ENCODE measurements at regions not wholly inside any gene's neighbourhood (a gene's known extent, or its start where the extent isn't known, plus 50 kb on each side); places are given as distances from the start of the nearest gene placed in this dataset.

- Mint-ChIP-seq H3K36me3 (ENCODE audit: unreplicated experiment) (peaks cover 9% of the 10 kb centered on the region), H3K4me1 (ENCODE audit: unreplicated experiment) (peaks cover 16% of the 10 kb centered on the region), H3K4me3 (ENCODE audit: unreplicated experiment) (no peak overlapping the region), H3K27me3 (ENCODE audit: unreplicated experiment) (no peaks in the 10 kb centered on the region), H3K9me3 (ENCODE audit: unreplicated experiment) (peaks cover 8% of the 10 kb centered on the region), H3K27ac (ENCODE audit: unreplicated experiment) (no peak overlapping the region)
- no peak for TF ChIP-seq CTCF (IDR thresholded peaks at IDR 0.05)
- no peak for DNase-seq (ENCODE audit: extremely low spot score, unreplicated experiment)
Measured at GRCh38 chr13:50384724-50385123, 369.5 kb downstream of the KCNRG start.

GRCh38 chr13:50386541-50387050, 371.4 kb downstream of the KCNRG start:
- Mint-ChIP-seq H3K36me3 (ENCODE audit: unreplicated experiment) (no peaks in the 10 kb centered on the region), H3K4me1 (ENCODE audit: unreplicated experiment) (peaks cover 26% of the 10 kb centered on the region), H3K27ac (ENCODE audit: unreplicated experiment) (peak overlapping the region; percentile 83), H3K4me3 (ENCODE audit: unreplicated experiment) (peak overlapping the region; percentile 30), H3K9me3 (ENCODE audit: unreplicated experiment) (no peaks in the 10 kb centered on the region), H3K27me3 (ENCODE audit: unreplicated experiment) (no peaks in the 10 kb centered on the region)
- DNase-seq (ENCODE audit: extremely low spot score, unreplicated experiment), result no peak
- TF ChIP-seq CTCF (IDR thresholded peaks at IDR 0.05), result no peak

- no peaks in the 10 kb centered on the region for H3K36me3 Mint-ChIP-seq (ENCODE audit: unreplicated experiment)
- no peaks in the 10 kb centered on the region for H3K27me3 Mint-ChIP-seq (ENCODE audit: unreplicated experiment)
- H3K4me3 Mint-ChIP-seq (ENCODE audit: unreplicated experiment), result no peak overlapping the region
- H3K4me1 Mint-ChIP-seq (ENCODE audit: unreplicated experiment), result peaks cover 26% of the 10 kb centered on the region
- peak; percentile 42 for TF ChIP-seq CTCF (IDR thresholded peaks at IDR 0.05)
- no peaks in the 10 kb centered on the region for H3K9me3 Mint-ChIP-seq (ENCODE audit: unreplicated experiment)
- peak overlapping the region; percentile 83 for H3K27ac Mint-ChIP-seq (ENCODE audit: unreplicated experiment)
- no peak for DNase-seq (ENCODE audit: extremely low spot score, unreplicated experiment)
Measured at GRCh38 chr13:50387051-50387581, 371.9 kb downstream of the KCNRG start.

GRCh38 chr13:50388481-50388880, 373.2 kb downstream of the KCNRG start:
- no peak for DNase-seq (ENCODE audit: extremely low spot score, unreplicated experiment)
- TF ChIP-seq CTCF (IDR thresholded peaks at IDR 0.05), result no peak
- H3K27ac Mint-ChIP-seq (ENCODE audit: unreplicated experiment), result no peak overlapping the region
- no peaks in the 10 kb centered on the region for H3K27me3 Mint-ChIP-seq (ENCODE audit: unreplicated experiment)
- peaks cover 27% of the 10 kb centered on the region for H3K4me1 Mint-ChIP-seq (ENCODE audit: unreplicated experiment)
- H3K4me3 Mint-ChIP-seq (ENCODE audit: unreplicated experiment), result no peak overlapping the region
- H3K36me3 Mint-ChIP-seq (ENCODE audit: unreplicated experiment), result no peaks in the 10 kb centered on the region
- no peaks in the 10 kb centered on the region for H3K9me3 Mint-ChIP-seq (ENCODE audit: unreplicated experiment)

GRCh38 chr13:50389726-50390125, 374.5 kb downstream of the KCNRG start:
- H3K27me3 Mint-ChIP-seq (ENCODE audit: unreplicated experiment), result no peaks in the 10 kb centered on the region
- no peak for TF ChIP-seq CTCF (IDR thresholded peaks at IDR 0.05)
- H3K27ac Mint-ChIP-seq (ENCODE audit: unreplicated experiment), result no peak overlapping the region
- H3K4me1 Mint-ChIP-seq (ENCODE audit: unreplicated experiment), result peaks cover 32% of the 10 kb centered on the region
- no peak for DNase-seq (ENCODE audit: extremely low spot score, unreplicated experiment)
- no peaks in the 10 kb centered on the region for H3K36me3 Mint-ChIP-seq (ENCODE audit: unreplicated experiment)
- H3K9me3 Mint-ChIP-seq (ENCODE audit: unreplicated experiment), result no peaks in the 10 kb centered on the region
- no peak overlapping the region for H3K4me3 Mint-ChIP-seq (ENCODE audit: unreplicated experiment)
